H9 (cell line): ENCODE measurements at regions not wholly inside any gene's neighbourhood (a gene's known extent, or its start where the extent isn't known, plus 50 kb on each side); places are given as distances from the start of the nearest gene placed in this dataset.

ENCODE experiments used
- DNase-seq: peaks from one replicate; pipeline ENCODE4 v3.0.0-alpha.2; 2017
- H2AFZ ChIP-seq: one replicate; pipeline ENCODE4 v1.6.1; 2013; ENCODE audit warnings: mild to moderate bottlenecking, low read length, control low read depth, moderate library complexity
- H2AK5ac ChIP-seq: 2 replicates; pipeline ENCODE4 v1.6.1; 2013; ENCODE audit warnings: low read length, control low read depth, mixed read lengths; ENCODE audit not compliant: insufficient read length
- H2BK120ac ChIP-seq: one replicate; pipeline ENCODE4 v1.6.1; 2013; ENCODE audit warnings: low read depth, mild to moderate bottlenecking, low read length, control low read depth, inconsistent platforms; ENCODE audit not compliant: poor library complexity, severe bottlenecking
- H2BK12ac ChIP-seq: 2 replicates; pipeline ENCODE4 v1.6.1; 2013; ENCODE audit warnings: low read length, control low read depth, mixed read lengths, low read depth; ENCODE audit not compliant: insufficient read length
- H2BK15ac ChIP-seq: 2 replicates; pipeline ENCODE4 v1.6.1; 2013; ENCODE audit warnings: low read depth, low read length, control low read depth
- H2BK20ac ChIP-seq: one replicate; pipeline ENCODE4 v1.6.1; 2013; ENCODE audit warnings: low read depth, mild to moderate bottlenecking, low read length, control low read depth, inconsistent platforms; ENCODE audit not compliant: poor library complexity, severe bottlenecking
- H2BK5ac ChIP-seq: 2 replicates; pipeline ENCODE4 v1.6.1; 2013; ENCODE audit warnings: low read length, control low read depth, mixed read lengths; ENCODE audit not compliant: insufficient read length
- H3K14ac ChIP-seq: 2 replicates; pipeline ENCODE4 v1.6.1; 2013; ENCODE audit warnings: low read length, control low read depth; ENCODE audit not compliant: insufficient read depth
- H3K18ac ChIP-seq: 2 replicates; pipeline ENCODE4 v1.6.1; 2013; ENCODE audit warnings: low read depth, mild to moderate bottlenecking, mixed read lengths, low read length, control low read depth; ENCODE audit not compliant: insufficient read length
- H3K23ac ChIP-seq: 2 replicates; pipeline ENCODE4 v1.6.1; 2013; ENCODE audit warnings: low read length, control low read depth, mixed read lengths, low read depth; ENCODE audit not compliant: insufficient read length
- H3K23me2 ChIP-seq: 2 replicates; pipeline ENCODE4 v1.6.1; 2013; ENCODE audit warnings: low read depth, mild to moderate bottlenecking, mixed read lengths, low read length, control low read depth; ENCODE audit not compliant: insufficient read length, poor library complexity, severe bottlenecking
- H3K27ac ChIP-seq: 2 replicates; pipeline ENCODE4 v1.5.1; 2013; ENCODE audit warnings: low read length, control low read depth, mixed read lengths, low read depth; ENCODE audit not compliant: insufficient read length
- H3K27me3 ChIP-seq: 2 replicates; pipeline ENCODE4 v1.6.1; 2013; ENCODE audit warnings: low read length, control low read depth, inconsistent platforms; ENCODE audit not compliant: insufficient read depth
- H3K4ac ChIP-seq: 2 replicates; pipeline ENCODE4 v1.6.1; 2013; ENCODE audit warnings: low read depth, mild to moderate bottlenecking, control low read depth, inconsistent platforms, low read length, moderate library complexity
- H3K4me1 ChIP-seq: 2 replicates; pipeline ENCODE4 v1.6.1; 2013; ENCODE audit warnings: low read length, control low read depth, inconsistent platforms; ENCODE audit not compliant: insufficient read depth
- H3K4me2 ChIP-seq: 2 replicates; pipeline ENCODE4 v1.6.1; 2013; ENCODE audit warnings: low read length, control low read depth, mixed read lengths; ENCODE audit not compliant: insufficient read length, insufficient read depth
- H3K56ac ChIP-seq: 2 replicates; pipeline ENCODE4 v1.6.1; 2013; ENCODE audit warnings: low read depth, mild to moderate bottlenecking, mixed read lengths, low read length, control low read depth; ENCODE audit not compliant: insufficient read length
- H3K79me1 ChIP-seq: 2 replicates; pipeline ENCODE4 v1.6.1; 2013; ENCODE audit warnings: low read depth, mild to moderate bottlenecking, moderate library complexity, low read length, control low read depth, inconsistent platforms; ENCODE audit not compliant: insufficient read depth, poor library complexity, severe bottlenecking
- H3K79me2 ChIP-seq: 2 replicates; pipeline ENCODE4 v1.6.1; 2013; ENCODE audit warnings: low read length, control low read depth, inconsistent platforms; ENCODE audit not compliant: insufficient read depth
- H3K9ac ChIP-seq: 2 replicates; pipeline ENCODE4 v1.6.1; 2013; ENCODE audit warnings: low read length, control low read depth, mixed read lengths; ENCODE audit not compliant: insufficient read length; ENCODE audit errors: extremely low read depth
- H3K9me3 ChIP-seq: one replicate; pipeline ENCODE4 v1.6.1; 2013; ENCODE audit warnings: low read depth, low read length, inconsistent platforms; ENCODE audit not compliant: control insufficient read depth
- H3T11ph ChIP-seq: one replicate; pipeline ENCODE4 v1.6.1; 2013; ENCODE audit warnings: mild to moderate bottlenecking, low read length, control low read depth, inconsistent platforms
- H4K20me1 ChIP-seq: one replicate; pipeline ENCODE4 v1.6.1; 2013; ENCODE audit not compliant: control insufficient read depth, insufficient read length, insufficient read depth
- H4K5ac ChIP-seq: 2 replicates; pipeline ENCODE4 v1.6.1; 2013; ENCODE audit warnings: low read depth, mild to moderate bottlenecking, mixed read lengths, low read length, control low read depth; ENCODE audit not compliant: insufficient read length
- H4K8ac ChIP-seq: replicated peaks from 2 replicates; pipeline ENCODE4 v1.6.1; 2013; ENCODE audit warnings: low read length, control low read depth, mixed read lengths, low read depth; ENCODE audit not compliant: insufficient read length
- H4K91ac ChIP-seq: 2 replicates; pipeline ENCODE4 v1.6.1; 2013; ENCODE audit warnings: low read depth, mild to moderate bottlenecking, moderate library complexity, mixed read lengths, low read length, control low read depth; ENCODE audit not compliant: insufficient read length
- H3K27ac Mint-ChIP-seq, 3 experiments: 2 replicates in 2 of 3; 3 replicates in 1 of 3; pipeline ENCODE4 v1.8.0; 2020 to 2021; ENCODE audit warnings: mixed read lengths in 3 of 3, mild to moderate bottlenecking in 1 of 3, moderate library complexity in 1 of 3
- H3K27me3 Mint-ChIP-seq: 2 replicates; pipeline ENCODE4 v1.8.0; 2021; ENCODE audit warnings: low read depth, mild to moderate bottlenecking, moderate library complexity, mixed read lengths
- H3K36me3 Mint-ChIP-seq, 3 experiments: 2 replicates in 2 of 3; 3 replicates in 1 of 3; pipeline ENCODE4 v1.8.0; 2020 to 2021; ENCODE audit warnings: low read depth in 3 of 3, mixed read lengths in 3 of 3; ENCODE audit not compliant: insufficient read depth in 1 of 3
- H3K4me1 Mint-ChIP-seq, 2 experiments: 2 replicates each; pipeline ENCODE4 v1.8.0; 2020; ENCODE audit warnings: mixed read lengths in 2 of 2
- H3K4me3 Mint-ChIP-seq, 2 experiments: 2 replicates in 1 of 2; 3 replicates in 1 of 2; pipeline ENCODE4 v1.8.0; 2020 to 2021; ENCODE audit warnings: mild to moderate bottlenecking in 2 of 2, mixed read lengths in 2 of 2, moderate library complexity in 1 of 2
- H3K9me3 Mint-ChIP-seq, 2 experiments: 2 replicates in 1 of 2; 3 replicates in 1 of 2; pipeline ENCODE4 v1.8.0; 2020; ENCODE audit warnings: mild to moderate bottlenecking in 2 of 2, mixed read lengths in 2 of 2, moderate library complexity in 1 of 2
- WGBS: extraction: QIAGEN DNeasy Blood & Tissue Kit; methylation state at CpG from one replicate; pipeline ENCODE4 v1.1.7; 2013; ENCODE audit warnings: missing lambda C conversion rate, low lambda C conversion rate, mixed read lengths; ENCODE audit not compliant: insufficient read length; ENCODE audit errors: extremely low coverage; 5-methylcytosine and 5-hydroxymethylcytosine counted together
- TF ChIP-seq, protein P1 (sequence below): fragments of 200-600 bp; sonication (generic); conservative IDR thresholded peaks from 3 replicates; pipeline ENCODE4 v1.8.0; 2021; ENCODE audit warnings: antibody characterized with exemption, mild to moderate bottlenecking

- no peak overlapping the region for H2AK5ac ChIP-seq
- no peaks in the 10 kb centered on the region for H3K79me2 ChIP-seq
- no CpG with 5 or more reads among the region's 4 CpGs for WGBS
- no peak overlapping the region for H4K5ac ChIP-seq
- no peak overlapping the region; the same call in 1 of the 2 replicates for H3K14ac ChIP-seq
- no peaks in the 10 kb centered on the region for H3K23me2 ChIP-seq
- H3K27me3 ChIP-seq: no peaks in the 10 kb centered on the region
- H2BK15ac ChIP-seq: no peak overlapping the region
- Mint-ChIP-seq H3K27me3 (no peaks in the 10 kb centered on the region), H3K36me3 (no peaks in the 10 kb centered on the region; a peak in 1 of 7 replicates), H3K9me3 (no peaks in the 10 kb centered on the region), H3K4me3 (no peak overlapping the region), H3K4me1 (peaks cover 15 to 17% of the 10 kb centered on the region in 2 experiments), H3K27ac (no peak overlapping the region; a peak in 1 of 7 replicates)
- H3K56ac ChIP-seq: no peak overlapping the region
- H3K9ac ChIP-seq: no peak overlapping the region
- H2BK20ac ChIP-seq: no peak overlapping the region
- no peak overlapping the region for H3K27ac ChIP-seq
- no peak overlapping the region for H4K8ac ChIP-seq
- no peak for DNase-seq
- no peaks in the 10 kb centered on the region for H3K9me3 ChIP-seq
- H3K4ac ChIP-seq: no peak overlapping the region
- no peak overlapping the region for H2BK12ac ChIP-seq
- no peak overlapping the region for H2AFZ ChIP-seq
- no peaks in the 10 kb centered on the region for H4K20me1 ChIP-seq
- no peak overlapping the region for H2BK5ac ChIP-seq
- TF ChIP-seq, protein P1, sequence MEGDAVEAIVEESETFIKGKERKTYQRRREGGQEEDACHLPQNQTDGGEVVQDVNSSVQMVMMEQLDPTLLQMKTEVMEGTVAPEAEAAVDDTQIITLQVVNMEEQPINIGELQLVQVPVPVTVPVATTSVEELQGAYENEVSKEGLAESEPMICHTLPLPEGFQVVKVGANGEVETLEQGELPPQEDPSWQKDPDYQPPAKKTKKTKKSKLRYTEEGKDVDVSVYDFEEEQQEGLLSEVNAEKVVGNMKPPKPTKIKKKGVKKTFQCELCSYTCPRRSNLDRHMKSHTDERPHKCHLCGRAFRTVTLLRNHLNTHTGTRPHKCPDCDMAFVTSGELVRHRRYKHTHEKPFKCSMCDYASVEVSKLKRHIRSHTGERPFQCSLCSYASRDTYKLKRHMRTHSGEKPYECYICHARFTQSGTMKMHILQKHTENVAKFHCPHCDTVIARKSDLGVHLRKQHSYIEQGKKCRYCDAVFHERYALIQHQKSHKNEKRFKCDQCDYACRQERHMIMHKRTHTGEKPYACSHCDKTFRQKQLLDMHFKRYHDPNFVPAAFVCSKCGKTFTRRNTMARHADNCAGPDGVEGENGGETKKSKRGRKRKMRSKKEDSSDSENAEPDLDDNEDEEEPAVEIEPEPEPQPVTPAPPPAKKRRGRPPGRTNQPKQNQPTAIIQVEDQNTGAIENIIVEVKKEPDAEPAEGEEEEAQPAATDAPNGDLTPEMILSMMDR: no peak
- H3K4me2 ChIP-seq: no peak overlapping the region
- H3K79me1 ChIP-seq: no peaks in the 10 kb centered on the region
- H3K23ac ChIP-seq: no peak overlapping the region
- no peaks in the 10 kb centered on the region for H3K4me1 ChIP-seq
- no peak overlapping the region for H3K18ac ChIP-seq
- no peak overlapping the region for H2BK120ac ChIP-seq
- no peak overlapping the region for H3T11ph ChIP-seq
- no peak overlapping the region for H4K91ac ChIP-seq
Measured at GRCh38 chr7:22601812-22602565, 102.0 kb upstream of the STEAP1B start.
